Uterus (tissue), 2 donors: ENCODE measurements at regions not wholly inside any gene's neighbourhood (a gene's known extent, or its start where the extent isn't known, plus 50 kb on each side); places are given as distances from the start of the nearest gene placed in this dataset.

Experiments
- CTCF ChIP-seq, 4 experiments: fragments of 200-600 bp in 2 of 4; fragments of 450-650 bp in 2 of 4; sonication (generic) in 2 of 4; IDR thresholded peaks; one replicate each; pipeline ENCODE4 v1.5.1; 2016 to 2019; ENCODE audit warnings: antibody characterized with exemption in 4 of 4, mild to moderate bottlenecking in 2 of 4, moderate library complexity in 1 of 4
- POLR2A ChIP-seq, 2 donors: fragments of 450-650 bp; IDR thresholded peaks; one replicate each; pipeline ENCODE4 v1.6.1; 2016; ENCODE audit warnings: antibody characterized with exemption in 2 of 2, mild to moderate bottlenecking in 1 of 2, moderate library complexity in 1 of 2

GRCh38 chr7:26594553-26594952 is 269.8 kb downstream of the SKAP2 start:
- TF ChIP-seq POLR2A (IDR thresholded peaks at IDR 0.05) (no peak), CTCF (IDR thresholded peaks at IDR 0.05) (no peak)
